Stimulated activated CD4-positive, alpha-beta T cell treated with anti-CD3 and anti-CD28 coated beads, Interleukin-4, amount 100 ng/mL, for 1 hour (primary cell): ENCODE measurements at regions not wholly inside any gene's neighbourhood (a gene's known extent, or its start where the extent isn't known, plus 50 kb on each side); places are given as distances from the start of the nearest gene placed in this dataset.

ENCODE experiments used
- DNase-seq: peaks from one replicate; pipeline ENCODE4 v3.0.0-alpha.2; 2020

GRCh38 chr22:49241174-49241851 is 586.4 kb downstream of the BRD1 start:
- no peak for DNase-seq

GRCh38 chr22:49240472-49240871 is 587.2 kb downstream of the BRD1 start:
- no peak for DNase-seq

GRCh38 chr22:49240016-49240380 is 587.7 kb downstream of the BRD1 start:
- no peak for DNase-seq

GRCh38 chr22:49239264-49240015 is 588.2 kb downstream of the BRD1 start:
- no peak for DNase-seq

GRCh38 chr22:49238181-49239141 is 589.2 kb downstream of the BRD1 start:
- no peak for DNase-seq

- DNase-seq: no peak
These were observed 590.0 kb downstream of the BRD1 start for GRCh38 chr22:49237703-49238102.

GRCh38 chr22:49237279-49237678 is 590.4 kb downstream of the BRD1 start:
- DNase-seq: no peak

- no peak for DNase-seq
These were observed 591.1 kb downstream of the BRD1 start for GRCh38 chr22:49236541-49237075.

- no peak for DNase-seq
These were observed 592.0 kb downstream of the BRD1 start for GRCh38 chr22:49235463-49236300.

- no peak for DNase-seq
These were observed 593.2 kb downstream of the BRD1 start for GRCh38 chr22:49234459-49234858.

- no peak for DNase-seq
These were observed 594.1 kb downstream of the BRD1 start for GRCh38 chr22:49233507-49234100.

GRCh38 chr22:49232319-49233067 is 595.2 kb downstream of the BRD1 start:
- DNase-seq: no peak

- no peak for DNase-seq
These were observed 597.5 kb downstream of the BRD1 start for GRCh38 chr22:49230194-49230577.

- no peak for DNase-seq
These were observed 598.0 kb downstream of the BRD1 start for GRCh38 chr22:49229483-49230193.

GRCh38 chr22:49228431-49229037 is 599.1 kb downstream of the BRD1 start:
- no peak for DNase-seq

- no peak for DNase-seq
These were observed 600.0 kb downstream of the BRD1 start for GRCh38 chr22:49227670-49228069.

- no peak for DNase-seq
These were observed 601.6 kb downstream of the BRD1 start for GRCh38 chr22:49226096-49226495.

- DNase-seq: no peak
These were observed 603.4 kb downstream of the BRD1 start for GRCh38 chr22:49224243-49224642.

GRCh38 chr22:49218142-49218541 is 609.5 kb downstream of the BRD1 start:
- DNase-seq: no peak

GRCh38 chr22:49216579-49216978 is 611.1 kb downstream of the BRD1 start:
- DNase-seq: no peak
